ENCODE measurements at regions not wholly inside any gene's neighbourhood (a gene's known extent, or its start where the extent isn't known, plus 50 kb on each side); places are given as distances from the start of the nearest gene placed in this dataset.

DNA sequence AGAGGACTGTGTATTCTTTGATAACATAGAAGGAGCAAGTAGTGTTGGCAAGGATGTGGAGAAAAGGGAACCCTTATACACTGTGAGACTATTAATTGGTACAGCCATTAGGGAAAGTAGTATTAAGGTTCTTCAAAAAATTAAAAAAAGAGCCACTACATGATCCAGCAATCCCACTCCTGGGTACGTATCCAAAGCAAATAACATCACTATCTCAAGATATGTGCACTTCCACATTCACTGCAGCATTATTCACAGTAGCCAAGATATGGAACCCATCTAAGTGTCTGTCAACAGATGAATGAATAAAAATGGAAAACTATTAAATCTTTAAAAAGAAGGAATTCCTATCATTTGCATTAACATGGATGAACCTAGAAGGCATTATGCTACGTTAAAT, 693.2 kb upstream of the RIOK2 start:
- TF ChIP-seq CTCF (IDR thresholded peaks at IDR 0.05) (no peak), EZH2 (IDR thresholded peaks at IDR 0.05; ENCODE audit: borderline replicate concordance, insufficient read depth, low read depth, low read length, poor library complexity, severe bottlenecking) (no peak)
